Spleen (tissue), 7 donors: ENCODE measurements at regions not wholly inside any gene's neighbourhood (a gene's known extent, or its start where the extent isn't known, plus 50 kb on each side); places are given as distances from the start of the nearest gene placed in this dataset.

Experiments
- CTCF ChIP-seq, 11 experiments: fragments of 200-600 bp in 7 of 11; fragments of 450-650 bp in 4 of 11; sonication (generic) in 4 of 11; IDR thresholded peaks in 8 of 11; conservative IDR thresholded peaks in 3 of 11; 1 replicate in 7 of 11; 2 replicates in 4 of 11; pipeline versions ENCODE4 v1.4.0 to v1.8.0; 2016 to 2021; ENCODE audit warnings: antibody characterized with exemption in 11 of 11, inconsistent platforms in 4 of 11, mild to moderate bottlenecking in 1 of 11
- POLR2A ChIP-seq, 3 donors: fragments of 450-650 bp; IDR thresholded peaks; one replicate each; pipeline ENCODE4 v1.5.1; 2017; ENCODE audit warnings: antibody characterized with exemption in 3 of 3, mild to moderate bottlenecking in 1 of 3
- POLR2AphosphoS5 ChIP-seq, 3 donors: sonication (generic); formaldehyde crosslinking; IDR thresholded peaks; one replicate each; pipeline ENCODE4 v1.5.1; 2017; ENCODE audit warnings: antibody characterized with exemption in 3 of 3
- donor health status: DM: no; HTN: no; CAD: no; lungs with moderate emphysema.
- donor health status: DM: no; HTN: no; CAD: no.
- donor health status: DM: no; HTN: no; CAD: no.

GRCh38 chr14:65191716-65192115 lies 89.4 kb upstream of the MAX start:
- TF ChIP-seq CTCF (IDR thresholded peaks at IDR 0.05 in 8 of 11, conservative IDR thresholded peaks at IDR 0.05 in 3 of 11) (no peak), POLR2AphosphoS5 (IDR thresholded peaks at IDR 0.05) (no peak), POLR2A (IDR thresholded peaks at IDR 0.05) (no peak)
